ENCODE measurements at regions not wholly inside any gene's neighbourhood (a gene's known extent, or its start where the extent isn't known, plus 50 kb on each side); places are given as distances from the start of the nearest gene placed in this dataset.

DNA sequence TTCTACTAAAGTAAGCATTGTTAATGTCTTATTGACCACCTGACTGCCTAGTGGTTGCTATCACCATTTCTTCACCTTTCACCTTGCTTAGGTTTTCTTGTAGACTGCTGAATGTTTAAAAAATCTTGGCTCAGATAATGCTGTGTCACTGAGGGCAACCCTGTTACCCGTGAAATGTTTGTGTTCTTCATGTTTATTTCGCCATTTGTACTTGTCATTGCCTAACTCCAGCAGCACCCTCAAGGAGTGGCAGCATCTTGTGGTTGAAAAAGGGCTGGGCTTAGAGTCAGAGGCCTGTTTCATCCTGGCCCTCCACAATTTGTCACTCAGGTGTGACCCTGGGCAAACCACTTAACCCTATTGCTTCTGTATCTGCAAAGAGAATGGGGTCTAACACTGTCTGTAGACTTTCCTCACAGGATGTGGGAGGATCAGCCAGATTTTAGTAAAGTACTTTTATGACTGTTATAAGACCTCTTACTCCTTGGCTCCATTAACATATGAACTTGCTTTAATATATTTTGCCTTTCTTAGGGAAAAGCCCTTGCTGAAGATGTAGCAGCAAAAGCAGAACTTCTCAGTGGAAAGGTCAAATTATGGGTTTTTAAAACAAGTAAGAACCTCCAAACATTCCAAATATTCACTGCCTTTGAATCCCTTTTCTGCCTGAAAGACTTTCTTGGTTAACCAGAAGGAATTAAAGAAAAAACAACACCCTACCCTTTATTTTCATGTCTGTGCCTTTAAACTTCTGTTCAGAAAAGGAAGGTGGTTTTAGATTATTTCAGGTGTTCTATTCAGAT, 154.5 kb upstream of the C11orf87 start:
- Histone ChIP-seq H3K27me3 (no peaks in the 10 kb centered on the region), H3K4me1 (no peaks in the 10 kb centered on the region), H3K27ac (no peak overlapping the region), H3K4me3 (no peak overlapping the region), H3K36me3 (no peaks in the 10 kb centered on the region), H3K9me3 (peaks cover 6 to 17% of the 10 kb centered on the region in 2 donors)
- TF ChIP-seq, protein P1, sequence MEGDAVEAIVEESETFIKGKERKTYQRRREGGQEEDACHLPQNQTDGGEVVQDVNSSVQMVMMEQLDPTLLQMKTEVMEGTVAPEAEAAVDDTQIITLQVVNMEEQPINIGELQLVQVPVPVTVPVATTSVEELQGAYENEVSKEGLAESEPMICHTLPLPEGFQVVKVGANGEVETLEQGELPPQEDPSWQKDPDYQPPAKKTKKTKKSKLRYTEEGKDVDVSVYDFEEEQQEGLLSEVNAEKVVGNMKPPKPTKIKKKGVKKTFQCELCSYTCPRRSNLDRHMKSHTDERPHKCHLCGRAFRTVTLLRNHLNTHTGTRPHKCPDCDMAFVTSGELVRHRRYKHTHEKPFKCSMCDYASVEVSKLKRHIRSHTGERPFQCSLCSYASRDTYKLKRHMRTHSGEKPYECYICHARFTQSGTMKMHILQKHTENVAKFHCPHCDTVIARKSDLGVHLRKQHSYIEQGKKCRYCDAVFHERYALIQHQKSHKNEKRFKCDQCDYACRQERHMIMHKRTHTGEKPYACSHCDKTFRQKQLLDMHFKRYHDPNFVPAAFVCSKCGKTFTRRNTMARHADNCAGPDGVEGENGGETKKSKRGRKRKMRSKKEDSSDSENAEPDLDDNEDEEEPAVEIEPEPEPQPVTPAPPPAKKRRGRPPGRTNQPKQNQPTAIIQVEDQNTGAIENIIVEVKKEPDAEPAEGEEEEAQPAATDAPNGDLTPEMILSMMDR (IDR thresholded peaks at IDR 0.05), result no peak
- no peak for DNase-seq (ENCODE audit: low spot score in 2 of 2)
- intact Hi-C loops (cut with DNase I), result no loop called here

DNA sequence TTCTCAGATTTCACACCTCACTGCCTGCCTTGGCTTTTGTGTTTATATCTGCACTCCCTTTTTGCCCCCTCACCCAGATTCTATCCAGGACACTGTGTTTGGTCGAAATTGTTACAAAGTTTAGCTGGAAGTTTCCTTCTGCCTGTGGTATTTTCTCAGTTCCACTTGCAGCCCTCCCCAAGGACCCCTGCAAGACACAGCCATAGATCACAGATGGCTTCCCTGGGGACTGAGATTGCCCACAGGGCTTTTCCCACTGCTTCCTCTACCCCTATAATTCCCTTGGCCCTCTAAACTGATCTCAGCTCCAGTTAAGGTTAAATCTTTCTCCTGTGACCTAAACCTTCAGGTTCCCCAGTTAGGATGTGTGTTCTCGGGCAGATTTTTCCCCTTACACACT, 146.1 kb upstream of the C11orf87 start:
- Histone ChIP-seq H3K36me3 (no peaks in the 10 kb centered on the region), H3K9me3 (no peaks in the 10 kb centered on the region), H3K4me1 (no peaks in the 10 kb centered on the region), H3K27me3 (no peaks in the 10 kb centered on the region), H3K27ac (no peak overlapping the region), H3K4me3 (no peak overlapping the region)
- DNase-seq (ENCODE audit: low spot score in 2 of 2), result no peak
- TF ChIP-seq, protein P1 (IDR thresholded peaks at IDR 0.05), result no peak
- intact Hi-C loops (cut with DNase I), result no loop called here

DNA sequence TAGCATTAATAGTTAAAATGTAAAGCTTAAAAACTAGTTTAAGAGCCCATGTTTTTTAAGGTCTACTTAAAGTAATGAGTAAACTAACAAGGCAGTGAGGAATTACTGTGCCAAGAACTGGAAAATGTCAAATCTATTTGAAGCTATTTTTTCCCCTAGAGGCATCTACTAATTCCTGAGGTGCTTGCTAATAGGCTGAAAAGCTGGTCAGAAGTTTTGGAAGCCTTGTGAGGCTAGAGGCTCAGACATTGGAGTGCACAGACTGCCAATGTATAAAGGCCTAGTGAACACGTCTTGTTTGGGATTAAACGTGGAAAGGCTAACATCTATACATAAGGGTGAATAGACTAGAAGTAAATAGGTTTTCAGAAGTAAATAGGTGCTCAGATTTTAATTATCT, 136.5 kb upstream of the C11orf87 start:
- no peaks in the 10 kb centered on the region for H3K27me3 ChIP-seq
- intact Hi-C loops (cut with DNase I), result no loop called here
- H3K4me3 ChIP-seq, result no peak overlapping the region
- DNase-seq (ENCODE audit: low spot score in 2 of 2), result no peak
- H3K27ac ChIP-seq, result no peak overlapping the region
- TF ChIP-seq, protein P1 (IDR thresholded peaks at IDR 0.05), result no peak
- H3K36me3 ChIP-seq, result no peaks in the 10 kb centered on the region
- no peaks in the 10 kb centered on the region for H3K4me1 ChIP-seq
- H3K9me3 ChIP-seq, result no peaks in the 10 kb centered on the region

DNA sequence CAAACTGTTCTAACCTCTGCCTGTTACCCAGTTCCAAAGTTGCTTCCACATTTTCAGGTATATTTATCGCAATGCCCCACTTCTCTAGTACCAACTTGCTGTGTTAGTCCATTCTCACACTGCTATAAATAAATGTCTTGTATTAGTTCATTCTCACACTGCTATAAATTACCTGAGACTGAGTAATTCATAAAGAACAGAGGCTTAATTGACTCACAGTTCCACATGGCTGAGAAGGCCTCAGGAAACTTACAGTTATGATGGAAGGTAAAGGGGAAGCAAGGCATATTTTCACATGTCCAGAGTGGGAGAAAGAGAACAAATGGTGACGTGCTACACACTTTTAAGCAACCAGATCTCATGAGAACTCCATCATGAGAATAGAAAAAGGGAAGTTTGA, 130.4 kb upstream of the C11orf87 start:
- H3K4me3 ChIP-seq, result no peak overlapping the region
- intact Hi-C loops (cut with DNase I), result no loop called here
- no peaks in the 10 kb centered on the region for H3K9me3 ChIP-seq
- DNase-seq (ENCODE audit: low spot score in 2 of 2), result no peak
- no peak overlapping the region for H3K27ac ChIP-seq
- TF ChIP-seq, protein P1 (IDR thresholded peaks at IDR 0.05), result no peak
- no peaks in the 10 kb centered on the region for H3K36me3 ChIP-seq
- H3K4me1 ChIP-seq, result no peaks in the 10 kb centered on the region
- no peaks in the 10 kb centered on the region for H3K27me3 ChIP-seq

DNA sequence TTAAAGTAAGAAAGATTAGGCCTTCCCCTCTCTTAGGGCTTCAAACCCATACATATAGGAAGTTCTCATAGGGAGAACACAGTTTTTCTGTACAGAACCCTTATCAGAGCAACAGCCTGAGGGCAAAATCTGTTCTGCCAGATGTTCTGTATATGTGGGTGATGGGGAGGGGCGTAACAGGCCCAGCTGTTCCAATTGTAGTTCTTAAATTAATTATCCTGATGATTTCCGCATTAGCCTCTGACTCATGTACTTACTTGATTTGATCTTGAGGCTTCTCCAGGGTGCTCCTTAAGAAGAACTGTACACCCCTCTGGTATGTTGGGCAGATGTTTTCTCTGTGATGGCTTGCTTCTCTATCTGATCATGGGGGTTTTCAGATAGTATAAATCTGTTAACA, 123.1 kb upstream of the C11orf87 start:
- Histone ChIP-seq H3K4me3 (no peak overlapping the region), H3K9me3 (no peaks in the 10 kb centered on the region), H3K4me1 (no peaks in the 10 kb centered on the region), H3K36me3 (no peaks in the 10 kb centered on the region), H3K27ac (no peak overlapping the region), H3K27me3 (no peaks in the 10 kb centered on the region)
- intact Hi-C loops (cut with DNase I), result no loop called here
- no peak for DNase-seq (ENCODE audit: low spot score in 2 of 2)
- TF ChIP-seq, protein P1 (IDR thresholded peaks at IDR 0.05), result no peak
